Gastrocnemius medialis (tissue), 4 donors: ENCODE measurements at regions not wholly inside any gene's neighbourhood (a gene's known extent, or its start where the extent isn't known, plus 50 kb on each side); places are given as distances from the start of the nearest gene placed in this dataset.

ENCODE experiments used
- ATAC-seq, 2 donors: fragments of 150-250 bp; one replicate each; pipeline ENCODE4 v1.9.1; 2016
- DNase-seq, 2 donors: peaks; one replicate each; pipeline ENCODE4 v3.0.0-alpha.2; 2019
- H3K27ac ChIP-seq, 4 donors: fragments of 200-600 bp; sonication (generic); 1 replicate in 1 of 4; 2 replicates in 3 of 4; pipeline ENCODE4 v1.5.1; 2016 to 2018; ENCODE audit warnings: mild to moderate bottlenecking in 2 of 4, moderate library complexity in 1 of 4
- H3K27me3 ChIP-seq, 3 donors: fragments of 200-600 bp; sonication (generic) in 2 of 3; 1 replicate in 1 of 3; 2 replicates in 2 of 3; pipeline versions ENCODE4 v1.5.1 to v1.6.0; 2016 to 2019; ENCODE audit warnings: mild to moderate bottlenecking in 1 of 3, moderate library complexity in 1 of 3
- H3K36me3 ChIP-seq, 2 donors: fragments of 200-600 bp; sonication (generic) in 1 of 2; one replicate each; pipeline ENCODE4 v1.5.1; 2017 to 2018
- H3K4me1 ChIP-seq, 2 donors: fragments of 200-600 bp; sonication (generic) in 1 of 2; one replicate each; pipeline ENCODE4 v1.5.1; 2016 to 2017; ENCODE audit warnings: mild to moderate bottlenecking in 2 of 2
- H3K4me3 ChIP-seq, 4 donors: fragments of 200-600 bp; sonication (generic) in 3 of 4; 1 replicate in 1 of 4; 2 replicates in 3 of 4; pipeline ENCODE4 v1.5.1; 2016 to 2019; ENCODE audit warnings: mild to moderate bottlenecking in 2 of 4
- H3K9me3 ChIP-seq, 3 donors: fragments of 200-600 bp; sonication (generic) in 2 of 3; 1 replicate in 1 of 3; 2 replicates in 2 of 3; pipeline ENCODE4 v1.5.1; 2016 to 2019
- POLR2A ChIP-seq, 2 donors: fragments of 450-650 bp; IDR thresholded peaks; one replicate each; pipeline ENCODE4 v1.6.1; 2017; ENCODE audit warnings: antibody characterized with exemption in 2 of 2, mild to moderate bottlenecking in 2 of 2, moderate library complexity in 2 of 2
- in situ Hi-C, 4 donors: fragments of 200-750 bp; cut with MboI; loops; one replicate each; pipeline versions ENCODE4 v1.15.0 to v1.8.0; 2017; ENCODE audit warnings: low sequenced_read_pairs in 4 of 4
- intact Hi-C: fragments of 100-400 bp; cut with DNase I; formaldehyde crosslinking; loops from one replicate; pipeline ENCODE4 v1.15.1; 2023; ENCODE audit warnings: low total_unique reads
- TF ChIP-seq, protein P1 (sequence below), 5 experiments: fragments of 450-650 bp in 3 of 5; fragments of 200-600 bp in 2 of 5; sonication (generic) in 2 of 5; IDR thresholded peaks in 4 of 5; conservative IDR thresholded peaks in 1 of 5; 1 replicate in 4 of 5; 2 replicates in 1 of 5; pipeline ENCODE4 v1.5.1; 2016 to 2019; ENCODE audit warnings: antibody characterized with exemption in 5 of 5, mild to moderate bottlenecking in 3 of 5, moderate library complexity in 3 of 5

DNA sequence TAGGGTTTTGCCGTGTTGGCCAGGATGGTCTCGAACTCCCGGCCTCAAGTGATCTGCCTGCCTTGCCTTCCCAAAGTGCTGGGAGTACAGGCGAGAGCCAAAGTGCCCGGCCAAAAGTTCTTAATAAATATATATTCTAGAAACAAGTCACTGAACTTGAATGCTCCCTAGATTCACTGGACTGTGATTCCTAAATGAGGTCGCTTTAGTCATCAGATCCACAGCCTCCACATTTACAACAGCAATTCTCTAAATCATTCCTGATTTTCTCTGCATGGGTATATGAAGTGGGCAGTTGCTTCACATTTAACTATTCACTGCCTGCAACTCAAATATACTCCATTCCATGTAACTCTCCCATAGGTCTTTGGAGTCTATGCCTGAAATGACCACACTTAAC lies 813.0 kb downstream of the GALC start:
- H3K27ac ChIP-seq = no peak overlapping the region
- H3K27me3 ChIP-seq = no peaks in the 10 kb centered on the region
- no peak for DNase-seq
- H3K9me3 ChIP-seq = no peaks in the 10 kb centered on the region
- TF ChIP-seq, protein P1, sequence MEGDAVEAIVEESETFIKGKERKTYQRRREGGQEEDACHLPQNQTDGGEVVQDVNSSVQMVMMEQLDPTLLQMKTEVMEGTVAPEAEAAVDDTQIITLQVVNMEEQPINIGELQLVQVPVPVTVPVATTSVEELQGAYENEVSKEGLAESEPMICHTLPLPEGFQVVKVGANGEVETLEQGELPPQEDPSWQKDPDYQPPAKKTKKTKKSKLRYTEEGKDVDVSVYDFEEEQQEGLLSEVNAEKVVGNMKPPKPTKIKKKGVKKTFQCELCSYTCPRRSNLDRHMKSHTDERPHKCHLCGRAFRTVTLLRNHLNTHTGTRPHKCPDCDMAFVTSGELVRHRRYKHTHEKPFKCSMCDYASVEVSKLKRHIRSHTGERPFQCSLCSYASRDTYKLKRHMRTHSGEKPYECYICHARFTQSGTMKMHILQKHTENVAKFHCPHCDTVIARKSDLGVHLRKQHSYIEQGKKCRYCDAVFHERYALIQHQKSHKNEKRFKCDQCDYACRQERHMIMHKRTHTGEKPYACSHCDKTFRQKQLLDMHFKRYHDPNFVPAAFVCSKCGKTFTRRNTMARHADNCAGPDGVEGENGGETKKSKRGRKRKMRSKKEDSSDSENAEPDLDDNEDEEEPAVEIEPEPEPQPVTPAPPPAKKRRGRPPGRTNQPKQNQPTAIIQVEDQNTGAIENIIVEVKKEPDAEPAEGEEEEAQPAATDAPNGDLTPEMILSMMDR (IDR thresholded peaks at IDR 0.05 in 4 of 5, conservative IDR thresholded peaks at IDR 0.05 in 1 of 5) = no peak
- no peak for TF ChIP-seq POLR2A (IDR thresholded peaks at IDR 0.05)
- no peak for ATAC-seq
- in situ Hi-C loops (no loop called here), intact Hi-C loops (no loop called here)
- no peaks in the 10 kb centered on the region for H3K4me1 ChIP-seq
- H3K4me3 ChIP-seq = no peak overlapping the region
- no peaks in the 10 kb centered on the region for H3K36me3 ChIP-seq

DNA sequence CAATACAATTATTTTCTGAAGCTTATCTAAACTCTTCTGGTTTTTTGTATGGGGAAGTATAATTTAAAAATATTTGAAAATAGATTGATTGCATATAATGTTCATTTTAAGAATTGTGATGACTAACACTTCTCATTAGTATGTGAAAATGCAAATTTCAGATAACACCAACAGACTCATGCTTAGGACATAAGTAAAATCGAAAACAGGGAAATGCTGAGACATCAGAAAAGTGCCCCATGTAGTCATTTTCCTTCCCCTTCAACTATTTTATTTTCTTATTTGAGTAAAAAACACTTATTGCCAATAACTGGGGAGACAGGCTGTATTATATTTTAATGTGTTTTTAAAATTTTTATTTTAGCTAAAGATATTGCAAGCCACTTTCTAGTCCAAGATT lies 814.7 kb downstream of the GALC start:
- in situ Hi-C loops (no loop called here), intact Hi-C loops (no loop called here)
- Histone ChIP-seq H3K27ac (no peak overlapping the region), H3K9me3 (no peaks in the 10 kb centered on the region), H3K36me3 (no peaks in the 10 kb centered on the region), H3K4me3 (no peak overlapping the region), H3K27me3 (no peaks in the 10 kb centered on the region), H3K4me1 (no peaks in the 10 kb centered on the region)
- TF ChIP-seq, protein P1 (IDR thresholded peaks at IDR 0.05 in 4 of 5, conservative IDR thresholded peaks at IDR 0.05 in 1 of 5) = no peak
- no peak for TF ChIP-seq POLR2A (IDR thresholded peaks at IDR 0.05)
- DNase-seq (no peak), ATAC-seq (no peak)

DNA sequence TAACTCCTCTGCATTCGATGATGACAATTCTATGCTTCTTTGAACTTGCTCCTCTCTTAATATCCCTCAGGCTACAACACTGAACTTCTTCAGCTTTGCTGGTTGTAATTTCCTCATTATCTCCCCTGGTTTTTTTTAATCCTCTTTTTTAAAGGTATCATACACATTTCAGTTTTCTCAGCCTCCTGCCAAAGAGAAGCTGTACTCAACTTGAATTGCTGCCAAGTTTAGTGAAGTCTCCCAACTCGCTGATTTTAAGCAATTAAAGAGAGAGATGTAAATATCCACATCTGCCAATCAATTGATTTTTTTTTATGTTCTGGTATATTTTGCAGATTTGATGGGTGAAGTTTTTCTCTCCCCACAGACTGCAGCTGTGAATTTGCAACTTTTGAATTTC lies 817.8 kb downstream of the GALC start:
- TF ChIP-seq, protein P1 (IDR thresholded peaks at IDR 0.05 in 4 of 5, conservative IDR thresholded peaks at IDR 0.05 in 1 of 5) = no peak
- TF ChIP-seq POLR2A (IDR thresholded peaks at IDR 0.05) = no peak
- Histone ChIP-seq H3K9me3 (no peaks in the 10 kb centered on the region), H3K27me3 (no peaks in the 10 kb centered on the region), H3K36me3 (no peaks in the 10 kb centered on the region), H3K4me1 (no peaks in the 10 kb centered on the region), H3K4me3 (no peak overlapping the region), H3K27ac (no peak overlapping the region)
- intact Hi-C loops (no loop called here), in situ Hi-C loops (no loop called here)
- ATAC-seq (no peak), DNase-seq (no peak)

DNA sequence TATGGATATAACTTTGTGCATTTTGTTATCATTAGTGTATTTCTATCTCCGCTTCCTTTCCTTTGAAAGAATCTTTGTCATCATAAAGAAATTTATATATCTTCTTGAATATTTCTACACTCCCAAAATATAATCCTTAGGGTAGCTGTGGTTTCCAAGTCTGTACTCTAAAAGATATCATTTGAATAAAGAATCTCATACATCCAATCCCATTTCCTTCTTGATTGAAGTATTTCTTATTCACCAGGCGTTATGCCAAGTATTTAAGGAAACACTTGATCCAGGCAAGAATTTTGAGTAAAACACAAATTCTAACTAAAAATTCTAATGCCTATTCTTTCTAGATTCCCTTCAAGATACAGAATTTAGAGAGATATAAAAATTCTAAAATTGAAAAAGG lies 821.8 kb downstream of the GALC start:
- in situ Hi-C loops = no loop called here
- no peaks in the 10 kb centered on the region for H3K4me1 ChIP-seq
- intact Hi-C loops = no loop called here
- no peaks in the 10 kb centered on the region for H3K36me3 ChIP-seq
- H3K4me3 ChIP-seq = no peak overlapping the region
- ATAC-seq = no peak
- TF ChIP-seq, protein P1 (IDR thresholded peaks at IDR 0.05 in 4 of 5, conservative IDR thresholded peaks at IDR 0.05 in 1 of 5) = no peak
- no peak for TF ChIP-seq POLR2A (IDR thresholded peaks at IDR 0.05)
- H3K27me3 ChIP-seq = no peaks in the 10 kb centered on the region
- no peak for DNase-seq
- H3K9me3 ChIP-seq = no peaks in the 10 kb centered on the region
- no peak overlapping the region for H3K27ac ChIP-seq

DNA sequence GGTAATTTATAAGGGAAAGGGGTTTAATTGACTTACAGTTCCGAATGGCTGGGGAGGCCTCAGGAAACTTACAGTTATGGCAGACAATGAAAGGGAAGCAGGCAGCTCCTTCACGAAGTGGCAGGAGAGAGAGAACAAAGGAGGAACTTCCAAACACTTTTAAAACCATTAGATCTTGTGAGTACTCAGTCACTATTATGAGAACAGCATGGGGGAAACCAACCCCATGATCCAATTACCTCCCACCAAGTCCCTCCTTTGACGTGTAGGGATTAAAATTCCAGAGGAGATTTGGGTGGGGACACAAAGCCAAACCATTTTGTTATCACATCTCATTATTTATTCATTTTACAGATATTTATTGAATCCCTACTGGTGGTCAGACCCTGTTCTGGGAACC lies 822.8 kb downstream of the GALC start:
- ATAC-seq = no peak
- no peak overlapping the region for H3K4me3 ChIP-seq
- in situ Hi-C loops = no loop called here
- DNase-seq = no peak
- no peaks in the 10 kb centered on the region for H3K36me3 ChIP-seq
- no peaks in the 10 kb centered on the region for H3K27me3 ChIP-seq
- no peaks in the 10 kb centered on the region for H3K4me1 ChIP-seq
- no peak for TF ChIP-seq POLR2A (IDR thresholded peaks at IDR 0.05)
- TF ChIP-seq, protein P1 (IDR thresholded peaks at IDR 0.05 in 4 of 5, conservative IDR thresholded peaks at IDR 0.05 in 1 of 5) = no peak
- no peaks in the 10 kb centered on the region for H3K9me3 ChIP-seq
- intact Hi-C loops = no loop called here
- H3K27ac ChIP-seq = no peak overlapping the region
